GM23338 (cell line): ENCODE measurements at regions not wholly inside any gene's neighbourhood (a gene's known extent, or its start where the extent isn't known, plus 50 kb on each side); places are given as distances from the start of the nearest gene placed in this dataset.

Experiments used
- ATAC-seq: fragments of 200-7000 bp; cut with Tn5 transposase; 3 replicates; pipeline ENCODE4 v1.9.1; 2020
- DNase-seq: peaks from one replicate; pipeline ENCODE4 v3.0.0-alpha.2; 2015; ENCODE audit warnings: low spot score
- H2AFZ ChIP-seq: fragments of 200-600 bp; sonication (generic); 2 replicates; pipeline ENCODE4 v1.8.0; 2016; ENCODE audit warnings: antibody characterized with exemption, mild to moderate bottlenecking, moderate library complexity
- H3F3A ChIP-seq: fragments of 200-600 bp; sonication (generic); replicated peaks from 2 replicates; pipeline ENCODE4 v1.8.0; 2017; ENCODE audit warnings: antibody characterized with exemption, mixed run types, low read depth
- H3K27ac ChIP-seq: fragments of 200-600 bp; sonication (generic); 2 replicates; pipeline ENCODE4 v1.6.1; 2016; ENCODE audit warnings: low read depth
- H3K27me3 ChIP-seq: fragments of 200-600 bp; sonication (generic); 2 replicates; pipeline ENCODE4 v1.8.0; 2016; ENCODE audit warnings: mild to moderate bottlenecking, mixed run types, moderate library complexity; ENCODE audit not compliant: insufficient read depth
- H3K36me3 ChIP-seq: fragments of 200-600 bp; sonication (generic); 2 replicates; pipeline ENCODE4 v1.8.0; 2016; ENCODE audit warnings: mild to moderate bottlenecking; ENCODE audit not compliant: insufficient read depth
- H3K4me1 ChIP-seq: fragments of 200-600 bp; sonication (generic); 2 replicates; pipeline ENCODE4 v1.8.0; 2016; ENCODE audit warnings: mild to moderate bottlenecking, moderate library complexity; ENCODE audit not compliant: insufficient read depth
- H3K4me2 ChIP-seq: fragments of 200-600 bp; sonication (generic); 2 replicates; pipeline ENCODE4 v1.7.1; 2017; ENCODE audit warnings: mixed run types
- H3K4me3 ChIP-seq: fragments of 200-600 bp; sonication (generic); 2 replicates; pipeline ENCODE4 v1.6.1; 2016; ENCODE audit warnings: mixed run types
- H3K79me2 ChIP-seq: fragments of 200-600 bp; sonication (generic); replicated peaks from 2 replicates; pipeline ENCODE4 v1.8.0; 2017; ENCODE audit warnings: mild to moderate bottlenecking; ENCODE audit not compliant: insufficient read depth
- H3K9me2 ChIP-seq: fragments of 200-600 bp; sonication (generic); 2 replicates; pipeline ENCODE4 v1.8.0; 2017; ENCODE audit not compliant: insufficient read depth
- H4K20me1 ChIP-seq: fragments of 200-600 bp; sonication (generic); replicated peaks from 2 replicates; pipeline ENCODE4 v1.8.0; 2017; ENCODE audit warnings: mild to moderate bottlenecking; ENCODE audit not compliant: insufficient read depth
- H3K27ac Mint-ChIP-seq: 2 replicates; pipeline ENCODE4 v1.8.0; 2020; ENCODE audit warnings: inconsistent platforms, mild to moderate bottlenecking, moderate library complexity, mixed read lengths
- H3K27me3 Mint-ChIP-seq: 3 replicates; pipeline ENCODE4 v1.8.0; 2022; ENCODE audit warnings: low read depth, mild to moderate bottlenecking, moderate library complexity, mixed read lengths, inconsistent platforms; ENCODE audit not compliant: insufficient read depth, poor library complexity
- H3K36me3 Mint-ChIP-seq: 3 replicates; pipeline ENCODE4 v1.8.0; 2021; ENCODE audit warnings: low read depth, mild to moderate bottlenecking, inconsistent platforms, moderate library complexity, mixed read lengths
- H3K4me1 Mint-ChIP-seq: 3 replicates; pipeline ENCODE4 v1.8.0; 2020; ENCODE audit warnings: mild to moderate bottlenecking, inconsistent platforms, mixed read lengths
- H3K4me3 Mint-ChIP-seq: 3 replicates; pipeline ENCODE4 v1.8.0; 2021; ENCODE audit warnings: moderate library complexity, mild to moderate bottlenecking, inconsistent platforms, mixed read lengths
- H3K9me3 Mint-ChIP-seq: 3 replicates; pipeline ENCODE4 v1.8.0; 2020; ENCODE audit warnings: moderate library complexity, mild to moderate bottlenecking, inconsistent platforms, mixed read lengths
- EZH2phosphoT487 ChIP-seq: fragments of 200-600 bp; sonication (generic); IDR thresholded peaks from one replicate; pipeline ENCODE4 v1.8.1; 2018; ENCODE audit warnings: antibody characterized with exemption; ENCODE audit not compliant: unreplicated experiment
- JUNB ChIP-seq: IDR thresholded peaks from one replicate; pipeline ENCODE4 v1.6.1; 2016; ENCODE audit warnings: antibody characterized with exemption; ENCODE audit not compliant: unreplicated experiment
- NANOG ChIP-seq: IDR thresholded peaks from 2 replicates; pipeline ENCODE4 v1.6.1; 2016; ENCODE audit warnings: antibody characterized with exemption, borderline replicate concordance
- ZNF114 ChIP-seq: fragments of 250-450 bp; sonication (Bioruptor Pico); IDR thresholded peaks from 2 replicates; pipeline ENCODE4 v1.5.0; 2020; ENCODE audit warnings: mild to moderate bottlenecking, moderate library complexity
- ZNF331 ChIP-seq: fragments of 250-450 bp; sonication (Bioruptor Pico); IDR thresholded peaks from 2 replicates; pipeline ENCODE4 v1.5.0; 2020; ENCODE audit warnings: low read depth, mild to moderate bottlenecking, moderate library complexity
- TF ChIP-seq, protein P1 (sequence below): IDR thresholded peaks from 2 replicates; pipeline ENCODE4 v1.6.1; 2016; ENCODE audit warnings: antibody characterized with exemption
- TF ChIP-seq, protein P2 (sequence below), 2 experiments: fragments of 200-600 bp in 1 of 2; sonication (generic) in 1 of 2; conservative IDR thresholded peaks; 2 replicates each; pipeline versions ENCODE4 v1.5.1 to v1.6.1; 2016 to 2017; ENCODE audit warnings: antibody characterized with exemption in 2 of 2, low read depth in 2 of 2, mild to moderate bottlenecking in 2 of 2, moderate library complexity in 1 of 2
- TF ChIP-seq, protein P3 (sequence below): IDR thresholded peaks from one replicate; pipeline ENCODE4 v1.6.1; 2018; ENCODE audit warnings: antibody characterized with exemption; ENCODE audit not compliant: unreplicated experiment

- TF ChIP-seq, protein P1, sequence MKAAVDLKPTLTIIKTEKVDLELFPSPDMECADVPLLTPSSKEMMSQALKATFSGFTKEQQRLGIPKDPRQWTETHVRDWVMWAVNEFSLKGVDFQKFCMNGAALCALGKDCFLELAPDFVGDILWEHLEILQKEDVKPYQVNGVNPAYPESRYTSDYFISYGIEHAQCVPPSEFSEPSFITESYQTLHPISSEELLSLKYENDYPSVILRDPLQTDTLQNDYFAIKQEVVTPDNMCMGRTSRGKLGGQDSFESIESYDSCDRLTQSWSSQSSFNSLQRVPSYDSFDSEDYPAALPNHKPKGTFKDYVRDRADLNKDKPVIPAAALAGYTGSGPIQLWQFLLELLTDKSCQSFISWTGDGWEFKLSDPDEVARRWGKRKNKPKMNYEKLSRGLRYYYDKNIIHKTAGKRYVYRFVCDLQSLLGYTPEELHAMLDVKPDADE, result no peak
- no peak for TF ChIP-seq ZNF331 (CRISPR knock-in tag)
Measured at GRCh38 chr5:8952147-8952546, 593.7 kb downstream of the SEMA5A start (continued).

GRCh38 chr5:8953016-8953415 lies 592.9 kb downstream of the SEMA5A start:
- Mint-ChIP-seq H3K9me3 (no peaks in the 10 kb centered on the region), H3K4me3 (no peak overlapping the region), H3K27me3 (no peaks in the 10 kb centered on the region), H3K36me3 (no peaks in the 10 kb centered on the region), H3K4me1 (no peaks in the 10 kb centered on the region), H3K27ac (no peak overlapping the region)
- Histone ChIP-seq H3K36me3 (no peaks in the 10 kb centered on the region), H2AFZ (peak overlapping the region; percentile 74; the same call in 1 of the 2 replicates), H3K27me3 (no peaks in the 10 kb centered on the region), H3K9me2 (no peaks in the 10 kb centered on the region), H3K27ac (no peak overlapping the region), H3K79me2 (no peaks in the 10 kb centered on the region), H3K4me1 (no peaks in the 10 kb centered on the region), H3F3A (no peaks in the 10 kb centered on the region), H4K20me1 (no peaks in the 10 kb centered on the region), H3K4me2 (no peak overlapping the region), H3K4me3 (no peak overlapping the region)
- ATAC-seq (no peak), DNase-seq (no peak)
- TF ChIP-seq NANOG (no peak), JUNB (no peak), EZH2phosphoT487 (no peak)
- TF ChIP-seq, protein P1, result no peak

DNA sequence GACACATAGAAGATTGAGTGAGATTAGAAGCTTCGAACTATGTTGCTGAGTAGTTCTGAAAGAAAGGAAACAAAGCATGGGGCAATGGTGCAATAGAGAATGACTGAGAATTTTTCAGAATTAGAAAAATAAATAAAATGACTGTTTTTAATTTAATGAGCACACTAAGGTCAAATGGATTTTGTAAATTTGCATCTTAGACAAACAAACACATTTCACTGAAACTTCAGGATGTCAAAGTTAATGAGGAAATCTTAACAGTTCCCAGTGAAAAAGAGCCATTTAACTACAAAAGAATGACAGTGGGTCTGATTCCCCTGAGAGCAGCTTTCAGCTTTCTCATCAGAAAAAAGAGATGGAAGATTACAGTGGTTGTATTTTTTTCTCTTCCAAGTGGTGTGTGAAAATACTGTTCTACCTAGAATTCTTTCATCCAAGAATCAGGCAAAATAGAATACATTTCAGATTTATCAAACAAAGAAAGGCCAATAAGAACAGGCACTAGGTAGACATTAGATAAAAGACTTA lies 591.9 kb downstream of the SEMA5A start:
- Histone ChIP-seq H3K4me1 (no peaks in the 10 kb centered on the region), H3K36me3 (no peaks in the 10 kb centered on the region), H2AFZ (no peak overlapping the region), H3K27ac (no peak overlapping the region), H3K27me3 (no peaks in the 10 kb centered on the region), H3K4me2 (no peak overlapping the region), H4K20me1 (no peaks in the 10 kb centered on the region), H3F3A (no peaks in the 10 kb centered on the region), H3K79me2 (no peaks in the 10 kb centered on the region), H3K9me2 (no peaks in the 10 kb centered on the region), H3K4me3 (no peak overlapping the region)
- DNase-seq (no peak), ATAC-seq (no peak)
- no peaks in the 10 kb centered on the region for H3K9me3 Mint-ChIP-seq
- no peaks in the 10 kb centered on the region for H3K36me3 Mint-ChIP-seq
- no peaks in the 10 kb centered on the region for H3K4me1 Mint-ChIP-seq
- H3K27ac Mint-ChIP-seq, result no peak overlapping the region
- no peaks in the 10 kb centered on the region for H3K27me3 Mint-ChIP-seq
- no peak overlapping the region for H3K4me3 Mint-ChIP-seq
- TF ChIP-seq, protein P2, sequence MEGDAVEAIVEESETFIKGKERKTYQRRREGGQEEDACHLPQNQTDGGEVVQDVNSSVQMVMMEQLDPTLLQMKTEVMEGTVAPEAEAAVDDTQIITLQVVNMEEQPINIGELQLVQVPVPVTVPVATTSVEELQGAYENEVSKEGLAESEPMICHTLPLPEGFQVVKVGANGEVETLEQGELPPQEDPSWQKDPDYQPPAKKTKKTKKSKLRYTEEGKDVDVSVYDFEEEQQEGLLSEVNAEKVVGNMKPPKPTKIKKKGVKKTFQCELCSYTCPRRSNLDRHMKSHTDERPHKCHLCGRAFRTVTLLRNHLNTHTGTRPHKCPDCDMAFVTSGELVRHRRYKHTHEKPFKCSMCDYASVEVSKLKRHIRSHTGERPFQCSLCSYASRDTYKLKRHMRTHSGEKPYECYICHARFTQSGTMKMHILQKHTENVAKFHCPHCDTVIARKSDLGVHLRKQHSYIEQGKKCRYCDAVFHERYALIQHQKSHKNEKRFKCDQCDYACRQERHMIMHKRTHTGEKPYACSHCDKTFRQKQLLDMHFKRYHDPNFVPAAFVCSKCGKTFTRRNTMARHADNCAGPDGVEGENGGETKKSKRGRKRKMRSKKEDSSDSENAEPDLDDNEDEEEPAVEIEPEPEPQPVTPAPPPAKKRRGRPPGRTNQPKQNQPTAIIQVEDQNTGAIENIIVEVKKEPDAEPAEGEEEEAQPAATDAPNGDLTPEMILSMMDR (conservative IDR thresholded peaks at IDR 0.05; ENCODE audit: low read depth in 2 of 2), result no peak
- no peak for TF ChIP-seq ZNF331 (CRISPR knock-in tag)
- no peak for TF ChIP-seq NANOG
- TF ChIP-seq, protein P3, sequence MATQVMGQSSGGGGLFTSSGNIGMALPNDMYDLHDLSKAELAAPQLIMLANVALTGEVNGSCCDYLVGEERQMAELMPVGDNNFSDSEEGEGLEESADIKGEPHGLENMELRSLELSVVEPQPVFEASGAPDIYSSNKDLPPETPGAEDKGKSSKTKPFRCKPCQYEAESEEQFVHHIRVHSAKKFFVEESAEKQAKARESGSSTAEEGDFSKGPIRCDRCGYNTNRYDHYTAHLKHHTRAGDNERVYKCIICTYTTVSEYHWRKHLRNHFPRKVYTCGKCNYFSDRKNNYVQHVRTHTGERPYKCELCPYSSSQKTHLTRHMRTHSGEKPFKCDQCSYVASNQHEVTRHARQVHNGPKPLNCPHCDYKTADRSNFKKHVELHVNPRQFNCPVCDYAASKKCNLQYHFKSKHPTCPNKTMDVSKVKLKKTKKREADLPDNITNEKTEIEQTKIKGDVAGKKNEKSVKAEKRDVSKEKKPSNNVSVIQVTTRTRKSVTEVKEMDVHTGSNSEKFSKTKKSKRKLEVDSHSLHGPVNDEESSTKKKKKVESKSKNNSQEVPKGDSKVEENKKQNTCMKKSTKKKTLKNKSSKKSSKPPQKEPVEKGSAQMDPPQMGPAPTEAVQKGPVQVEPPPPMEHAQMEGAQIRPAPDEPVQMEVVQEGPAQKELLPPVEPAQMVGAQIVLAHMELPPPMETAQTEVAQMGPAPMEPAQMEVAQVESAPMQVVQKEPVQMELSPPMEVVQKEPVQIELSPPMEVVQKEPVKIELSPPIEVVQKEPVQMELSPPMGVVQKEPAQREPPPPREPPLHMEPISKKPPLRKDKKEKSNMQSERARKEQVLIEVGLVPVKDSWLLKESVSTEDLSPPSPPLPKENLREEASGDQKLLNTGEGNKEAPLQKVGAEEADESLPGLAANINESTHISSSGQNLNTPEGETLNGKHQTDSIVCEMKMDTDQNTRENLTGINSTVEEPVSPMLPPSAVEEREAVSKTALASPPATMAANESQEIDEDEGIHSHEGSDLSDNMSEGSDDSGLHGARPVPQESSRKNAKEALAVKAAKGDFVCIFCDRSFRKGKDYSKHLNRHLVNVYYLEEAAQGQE, result no peak
- no peak for TF ChIP-seq EZH2phosphoT487
- TF ChIP-seq ZNF114 (CRISPR knock-in tag), result no peak
